Astrocyte (in vitro differentiated cells and primary cell): ENCODE measurements at regions not wholly inside any gene's neighbourhood (a gene's known extent, or its start where the extent isn't known, plus 50 kb on each side); places are given as distances from the start of the nearest gene placed in this dataset.

Source experiments
- CTCF ChIP-seq: IDR thresholded peaks from 2 replicates; pipeline ENCODE4 v1.5.1; 2011; ENCODE audit warnings: low read depth, mild to moderate bottlenecking, inconsistent platforms, low read length, moderate library complexity; ENCODE audit not compliant: insufficient read depth
- EZH2 ChIP-seq: IDR thresholded peaks from 2 replicates; pipeline ENCODE4 v1.6.1; 2012; ENCODE audit warnings: mild to moderate bottlenecking, low read length, inconsistent platforms; ENCODE audit not compliant: insufficient read depth

- TF ChIP-seq CTCF (no peak), EZH2 (no peak)
Observed at GRCh38 chr3:24986612-24987011, 441.5 kb upstream of the RARB start.
